ENCODE measurements at regions not wholly inside any gene's neighbourhood (a gene's known extent, or its start where the extent isn't known, plus 50 kb on each side); places are given as distances from the start of the nearest gene placed in this dataset.

- TF ChIP-seq POLR2AphosphoS5 (IDR thresholded peaks at IDR 0.05; ENCODE audit: insufficient read depth in 1 of 2, low read depth in 1 of 2) (no peak), POLR2A (IDR thresholded peaks at IDR 0.05) (no peak), CTCF (IDR thresholded peaks at IDR 0.05) (no peak)
Measured at GRCh38 chr4:133403913-133404312, 254.8 kb downstream of the PCDH10 start.
